OCI-LY1 (cell line): ENCODE measurements at regions not wholly inside any gene's neighbourhood (a gene's known extent, or its start where the extent isn't known, plus 50 kb on each side); places are given as distances from the start of the nearest gene placed in this dataset.

Experiments used
- H2AFZ ChIP-seq: fragments of 200-600 bp; sonication (generic), shearing (Covaris generic); 2 replicates; pipeline ENCODE4 v1.6.0; 2014; ENCODE audit warnings: antibody characterized with exemption, mild to moderate bottlenecking, low read length
- H3F3A ChIP-seq: fragments of 200-600 bp; sonication (generic), shearing (Covaris generic); 2 replicates; pipeline ENCODE4 v1.6.0; 2014; ENCODE audit warnings: mild to moderate bottlenecking, antibody characterized with exemption, low read length, moderate library complexity; ENCODE audit not compliant: insufficient read depth
- H3K27ac ChIP-seq: fragments of 200-600 bp; sonication (generic); 2 replicates; pipeline ENCODE4 v1.5.1; 2014; ENCODE audit warnings: low read length, mixed run types, mild to moderate bottlenecking, low read depth; ENCODE audit not compliant: poor library complexity, severe bottlenecking
- H3K27me3 ChIP-seq: fragments of 200-600 bp; sonication (generic); 2 replicates; pipeline ENCODE4 v1.6.0; 2014; ENCODE audit warnings: antibody characterized with exemption, mild to moderate bottlenecking, low read length, moderate library complexity; ENCODE audit not compliant: insufficient read depth
- H3K36me3 ChIP-seq: fragments of 200-600 bp; sonication (generic); 2 replicates; pipeline ENCODE4 v1.6.1; 2014; ENCODE audit warnings: mild to moderate bottlenecking, antibody characterized with exemption, low read length, moderate library complexity, mixed read lengths; ENCODE audit not compliant: insufficient read depth
- H3K4me1 ChIP-seq: fragments of 200-600 bp; sonication (generic); 2 replicates; pipeline ENCODE4 v1.5.1; 2014; ENCODE audit warnings: mild to moderate bottlenecking, low read length, moderate library complexity; ENCODE audit not compliant: insufficient read depth, severe bottlenecking
- H3K4me2 ChIP-seq: fragments of 200-600 bp; sonication (generic), shearing (Covaris generic); 2 replicates; pipeline ENCODE4 v1.6.1; 2014; ENCODE audit warnings: low read length
- H3K4me3 ChIP-seq: fragments of 200-600 bp; sonication (generic); 2 replicates; pipeline ENCODE4 v1.5.1; 2014; ENCODE audit warnings: low read length, low read depth, mild to moderate bottlenecking, mixed read lengths; ENCODE audit not compliant: poor library complexity, severe bottlenecking
- H3K79me2 ChIP-seq: fragments of 200-600 bp; shearing (Covaris generic); 2 replicates; pipeline ENCODE4 v1.6.1; 2016; ENCODE audit warnings: mixed run types, low read length, mixed read lengths; ENCODE audit not compliant: insufficient read depth
- H3K9ac ChIP-seq: fragments of 200-600 bp; sonication (generic), shearing (Covaris generic); 2 replicates; pipeline ENCODE4 v1.6.1; 2014; ENCODE audit warnings: mild to moderate bottlenecking, low read length, mixed read lengths
- H3K9me2 ChIP-seq: fragments of 200-600 bp; sonication (generic), shearing (Covaris generic); 2 replicates; pipeline ENCODE4 v1.6.1; 2014; ENCODE audit warnings: low read depth, mild to moderate bottlenecking, low read length, mixed read lengths
- H3K9me3 ChIP-seq: fragments of 200-600 bp; shearing (Covaris generic); 2 replicates; pipeline ENCODE4 v1.6.1; 2014; ENCODE audit warnings: low read length, mixed read lengths
- H4K20me1 ChIP-seq: fragments of 200-600 bp; sonication (generic), shearing (Covaris generic); 2 replicates; pipeline ENCODE4 v1.6.0; 2016; ENCODE audit warnings: mild to moderate bottlenecking, low read length; ENCODE audit not compliant: insufficient read depth
- EZH2 ChIP-seq: fragments of 200-600 bp; sonication (generic), shearing (Covaris generic); IDR thresholded peaks from 2 replicates; pipeline ENCODE4 v1.8.0; 2017; ENCODE audit warnings: borderline replicate concordance, mixed run types, mild to moderate bottlenecking, antibody characterized with exemption, low read length, moderate library complexity, mixed read lengths
- TF ChIP-seq, protein P1 (sequence below): fragments of 200-600 bp; sonication (generic), shearing (Covaris generic); IDR thresholded peaks from 2 replicates; pipeline ENCODE4 v1.5.1; 2017; ENCODE audit warnings: mild to moderate bottlenecking, antibody characterized with exemption, low read length, moderate library complexity, mixed read lengths

DNA sequence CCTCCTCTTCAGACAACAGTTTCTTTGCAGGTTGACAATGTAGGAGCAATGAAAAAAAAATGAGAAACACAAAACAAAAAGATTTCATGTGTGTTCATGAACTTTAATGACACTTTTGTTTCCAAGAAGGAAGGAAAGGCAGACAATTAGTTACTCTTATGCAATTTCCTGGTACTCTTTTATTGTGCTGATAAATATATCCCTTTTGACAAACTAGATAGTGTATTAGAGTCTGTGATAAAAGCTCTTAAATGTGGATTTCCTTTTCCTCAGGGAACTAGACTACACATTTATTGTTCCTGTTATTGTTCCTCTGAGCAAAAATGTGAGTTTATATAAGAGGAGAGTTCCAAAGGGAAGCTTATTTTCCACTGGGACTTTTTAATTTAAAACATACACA, 188.7 kb upstream of the NRXN1 start:
- Histone ChIP-seq H3K4me2 (no peak overlapping the region), H3K36me3 (no peaks in the 10 kb centered on the region), H3K9me3 (no peaks in the 10 kb centered on the region), H3K9me2 (no peaks in the 10 kb centered on the region), H3K27ac (no peak overlapping the region), H3K9ac (no peak overlapping the region), H3F3A (no peaks in the 10 kb centered on the region), H3K4me1 (no peaks in the 10 kb centered on the region), H4K20me1 (no peaks in the 10 kb centered on the region), H3K79me2 (no peaks in the 10 kb centered on the region), H3K27me3 (no peaks in the 10 kb centered on the region), H3K4me3 (no peak overlapping the region), H2AFZ (no peak overlapping the region)
- TF ChIP-seq EZH2 = no peak
- TF ChIP-seq, protein P1, sequence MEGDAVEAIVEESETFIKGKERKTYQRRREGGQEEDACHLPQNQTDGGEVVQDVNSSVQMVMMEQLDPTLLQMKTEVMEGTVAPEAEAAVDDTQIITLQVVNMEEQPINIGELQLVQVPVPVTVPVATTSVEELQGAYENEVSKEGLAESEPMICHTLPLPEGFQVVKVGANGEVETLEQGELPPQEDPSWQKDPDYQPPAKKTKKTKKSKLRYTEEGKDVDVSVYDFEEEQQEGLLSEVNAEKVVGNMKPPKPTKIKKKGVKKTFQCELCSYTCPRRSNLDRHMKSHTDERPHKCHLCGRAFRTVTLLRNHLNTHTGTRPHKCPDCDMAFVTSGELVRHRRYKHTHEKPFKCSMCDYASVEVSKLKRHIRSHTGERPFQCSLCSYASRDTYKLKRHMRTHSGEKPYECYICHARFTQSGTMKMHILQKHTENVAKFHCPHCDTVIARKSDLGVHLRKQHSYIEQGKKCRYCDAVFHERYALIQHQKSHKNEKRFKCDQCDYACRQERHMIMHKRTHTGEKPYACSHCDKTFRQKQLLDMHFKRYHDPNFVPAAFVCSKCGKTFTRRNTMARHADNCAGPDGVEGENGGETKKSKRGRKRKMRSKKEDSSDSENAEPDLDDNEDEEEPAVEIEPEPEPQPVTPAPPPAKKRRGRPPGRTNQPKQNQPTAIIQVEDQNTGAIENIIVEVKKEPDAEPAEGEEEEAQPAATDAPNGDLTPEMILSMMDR = no peak

DNA sequence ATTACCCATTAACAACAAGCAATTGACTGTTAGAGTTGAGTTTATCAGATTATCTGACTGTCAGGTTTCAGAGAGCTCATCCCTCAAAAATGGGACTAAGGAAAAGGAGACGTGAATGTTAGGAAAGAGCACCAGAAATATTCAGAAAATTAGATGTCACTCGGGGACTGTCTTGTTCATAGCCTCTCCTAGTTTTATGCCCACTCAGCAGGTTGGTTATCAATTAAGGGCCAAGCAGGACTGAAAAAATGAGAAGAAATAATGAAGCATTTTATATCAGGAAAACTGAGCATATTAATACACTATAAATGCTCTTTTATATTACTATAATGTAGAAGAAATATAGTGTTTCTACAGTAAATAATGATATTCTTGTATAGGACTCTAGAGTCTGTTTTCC, 188.1 kb upstream of the NRXN1 start:
- Histone ChIP-seq H3K27me3 (no peaks in the 10 kb centered on the region), H3K4me3 (no peak overlapping the region), H3K27ac (no peak overlapping the region), H3K4me2 (no peak overlapping the region), H4K20me1 (no peaks in the 10 kb centered on the region), H3K9me3 (no peaks in the 10 kb centered on the region), H3F3A (no peaks in the 10 kb centered on the region), H3K79me2 (no peaks in the 10 kb centered on the region), H3K9me2 (no peaks in the 10 kb centered on the region), H3K4me1 (no peaks in the 10 kb centered on the region), H3K36me3 (no peaks in the 10 kb centered on the region), H3K9ac (no peak overlapping the region), H2AFZ (no peak overlapping the region)
- TF ChIP-seq, protein P1 = no peak
- TF ChIP-seq EZH2 = no peak

DNA sequence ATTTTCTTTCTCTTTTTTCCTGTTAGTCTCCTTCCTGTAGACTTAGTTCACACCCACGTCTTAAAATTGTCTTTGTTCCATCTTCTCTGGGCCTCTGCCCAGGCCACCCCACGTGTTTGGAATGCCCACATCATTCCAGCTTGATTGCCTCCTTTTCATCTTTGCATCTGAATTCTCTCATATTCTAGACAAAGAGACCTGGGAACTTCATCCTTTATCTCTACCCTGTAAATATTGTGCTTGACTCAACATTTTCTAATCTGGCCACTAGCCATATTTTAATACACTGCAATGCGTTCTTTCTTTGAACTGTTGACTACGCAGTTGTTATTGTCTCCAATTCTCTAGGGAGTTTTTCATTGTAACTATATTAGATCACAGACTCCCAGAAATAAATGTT, 187.5 kb upstream of the NRXN1 start:
- Histone ChIP-seq H3K9me2 (no peaks in the 10 kb centered on the region), H3K4me1 (no peaks in the 10 kb centered on the region), H3K4me3 (no peak overlapping the region)

More for the DNA sequence above, 187.5 kb upstream of the NRXN1 start:
- H3K27me3 ChIP-seq = no peaks in the 10 kb centered on the region
- H3K9ac ChIP-seq = no peak overlapping the region
- no peaks in the 10 kb centered on the region for H4K20me1 ChIP-seq
- H2AFZ ChIP-seq = no peak overlapping the region
- no peak overlapping the region for H3K27ac ChIP-seq
- no peaks in the 10 kb centered on the region for H3K79me2 ChIP-seq
- H3K9me3 ChIP-seq = no peaks in the 10 kb centered on the region
- H3F3A ChIP-seq = no peaks in the 10 kb centered on the region
- no peaks in the 10 kb centered on the region for H3K36me3 ChIP-seq
- TF ChIP-seq, protein P1 = no peak
- TF ChIP-seq EZH2 = no peak
- H3K4me2 ChIP-seq = no peak overlapping the region
